ENCODE measurements at regions not wholly inside any gene's neighbourhood (a gene's known extent, or its start where the extent isn't known, plus 50 kb on each side); places are given as distances from the start of the nearest gene placed in this dataset.

DNA sequence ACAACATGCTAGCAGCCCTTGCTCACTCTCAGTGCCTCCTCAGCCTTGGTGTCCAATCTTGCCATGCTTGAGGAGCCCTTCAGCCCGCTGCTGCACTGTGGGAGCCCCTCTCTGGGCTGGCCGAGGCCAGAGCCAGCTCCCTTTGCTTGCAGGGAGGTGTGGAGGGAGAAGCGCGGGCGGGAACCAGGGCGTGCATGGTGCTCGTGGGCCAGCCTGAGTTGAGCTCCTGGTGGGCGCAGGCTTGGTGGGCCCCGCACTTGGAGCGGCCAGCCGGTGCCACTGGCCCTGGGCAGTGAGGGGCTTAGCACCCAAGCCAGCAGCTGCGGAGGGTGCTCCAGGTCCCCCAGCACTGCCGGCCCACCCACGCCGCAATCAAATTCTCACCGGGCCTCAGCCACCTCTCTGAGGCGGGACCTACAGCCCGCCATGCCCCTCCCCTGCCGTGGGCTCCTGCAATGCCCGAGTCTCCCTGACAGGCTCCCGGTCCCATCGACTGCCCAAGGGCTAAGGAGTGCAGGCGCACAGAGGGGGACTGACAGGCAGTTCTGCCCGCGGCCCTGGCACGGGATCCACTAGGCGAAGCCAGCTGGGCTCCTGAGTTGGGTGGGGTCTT, 333.5 kb downstream of the KCNN2 start:
- Histone ChIP-seq H3K4me2 (ENCODE audit: extremely low read depth, insufficient read depth, low read length) (no peak overlapping the region), H4K20me1 (ENCODE audit: control insufficient read depth, extremely low read depth, insufficient read depth, low read length) (no peaks in the 10 kb centered on the region), H3K27ac (ENCODE audit: insufficient read depth, low read length) (no peak overlapping the region), H3K36me3 (ENCODE audit: control insufficient read depth, insufficient read depth, low read length) (no peaks in the 10 kb centered on the region), H3K27me3 (ENCODE audit: control insufficient read depth, insufficient read depth, low read length) (no peaks in the 10 kb centered on the region), H2AFZ (ENCODE audit: low read length) (no peak overlapping the region), H3K9ac (ENCODE audit: insufficient read depth, low read length) (no peak overlapping the region), H3K79me2 (ENCODE audit: control insufficient read depth, insufficient read depth, low read length) (no peaks in the 10 kb centered on the region), H3K4me3 (replicated peaks in 1 of 4; ENCODE audit: control extremely low read depth in 1 of 4, insufficient read depth in 1 of 4, low read depth in 3 of 4, low read length in 4 of 4) (no peak overlapping the region), H3K4me1 (ENCODE audit: control insufficient read depth, extremely low read depth, insufficient read depth, low read length) (no peaks in the 10 kb centered on the region), H3K9me3 (ENCODE audit: control insufficient read depth, insufficient read depth, low read depth, low read length) (no peaks in the 10 kb centered on the region)
- no peak for DNase-seq (ENCODE audit: low read depth in 2 of 2)
- TF ChIP-seq, protein P1, sequence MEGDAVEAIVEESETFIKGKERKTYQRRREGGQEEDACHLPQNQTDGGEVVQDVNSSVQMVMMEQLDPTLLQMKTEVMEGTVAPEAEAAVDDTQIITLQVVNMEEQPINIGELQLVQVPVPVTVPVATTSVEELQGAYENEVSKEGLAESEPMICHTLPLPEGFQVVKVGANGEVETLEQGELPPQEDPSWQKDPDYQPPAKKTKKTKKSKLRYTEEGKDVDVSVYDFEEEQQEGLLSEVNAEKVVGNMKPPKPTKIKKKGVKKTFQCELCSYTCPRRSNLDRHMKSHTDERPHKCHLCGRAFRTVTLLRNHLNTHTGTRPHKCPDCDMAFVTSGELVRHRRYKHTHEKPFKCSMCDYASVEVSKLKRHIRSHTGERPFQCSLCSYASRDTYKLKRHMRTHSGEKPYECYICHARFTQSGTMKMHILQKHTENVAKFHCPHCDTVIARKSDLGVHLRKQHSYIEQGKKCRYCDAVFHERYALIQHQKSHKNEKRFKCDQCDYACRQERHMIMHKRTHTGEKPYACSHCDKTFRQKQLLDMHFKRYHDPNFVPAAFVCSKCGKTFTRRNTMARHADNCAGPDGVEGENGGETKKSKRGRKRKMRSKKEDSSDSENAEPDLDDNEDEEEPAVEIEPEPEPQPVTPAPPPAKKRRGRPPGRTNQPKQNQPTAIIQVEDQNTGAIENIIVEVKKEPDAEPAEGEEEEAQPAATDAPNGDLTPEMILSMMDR (conservative IDR thresholded peaks at IDR 0.05 in 1 of 2, IDR thresholded peaks at IDR 0.05 in 1 of 2; ENCODE audit: low read depth in 1 of 2, low read length in 2 of 2): no peak
- no peak for TF ChIP-seq EZH2 (IDR thresholded peaks at IDR 0.05; ENCODE audit: low read length, missing control alignments)

DNA sequence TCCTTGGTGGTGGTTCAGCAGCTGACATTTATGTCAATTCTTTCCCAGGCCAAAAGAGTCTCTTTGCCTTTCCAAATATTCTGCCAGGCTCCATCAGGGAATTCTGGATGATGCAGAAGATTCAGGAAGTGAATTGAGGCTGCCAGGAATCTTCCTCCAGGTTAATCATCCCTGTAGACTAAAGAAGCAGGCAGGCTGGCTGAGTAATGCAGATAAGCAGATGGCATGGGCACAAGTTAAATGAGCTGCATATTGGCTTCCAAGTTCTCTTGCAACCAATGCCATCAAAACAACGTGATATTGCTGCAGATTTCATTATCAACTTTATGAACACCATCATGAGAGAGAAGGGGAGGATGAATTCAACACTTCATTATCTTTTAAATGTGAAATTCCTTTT, 324.5 kb downstream of the KCNN2 start:
- no peak overlapping the region for H3K9ac ChIP-seq (ENCODE audit: insufficient read depth, low read length)
- no peak overlapping the region for H3K4me3 ChIP-seq (replicated peaks in 1 of 4; ENCODE audit: control extremely low read depth in 1 of 4, insufficient read depth in 1 of 4, low read depth in 3 of 4, low read length in 4 of 4)
- H2AFZ ChIP-seq (ENCODE audit: low read length): no peak overlapping the region
- H3K27me3 ChIP-seq (ENCODE audit: control insufficient read depth, insufficient read depth, low read length): no peaks in the 10 kb centered on the region
- H3K4me2 ChIP-seq (ENCODE audit: extremely low read depth, insufficient read depth, low read length): no peak overlapping the region
- TF ChIP-seq, protein P1 (conservative IDR thresholded peaks at IDR 0.05 in 1 of 2, IDR thresholded peaks at IDR 0.05 in 1 of 2; ENCODE audit: low read depth in 1 of 2, low read length in 2 of 2): no peak
- TF ChIP-seq EZH2 (IDR thresholded peaks at IDR 0.05; ENCODE audit: low read length, missing control alignments): no peak
- no peaks in the 10 kb centered on the region for H3K4me1 ChIP-seq (ENCODE audit: control insufficient read depth, extremely low read depth, insufficient read depth, low read length)
- no peaks in the 10 kb centered on the region for H4K20me1 ChIP-seq (ENCODE audit: control insufficient read depth, extremely low read depth, insufficient read depth, low read length)
- no peak for DNase-seq (ENCODE audit: low read depth in 2 of 2)
- H3K79me2 ChIP-seq (ENCODE audit: control insufficient read depth, insufficient read depth, low read length): no peaks in the 10 kb centered on the region
- no peak overlapping the region for H3K27ac ChIP-seq (ENCODE audit: insufficient read depth, low read length)
- H3K9me3 ChIP-seq (ENCODE audit: control insufficient read depth, insufficient read depth, low read depth, low read length): no peaks in the 10 kb centered on the region
- no peaks in the 10 kb centered on the region for H3K36me3 ChIP-seq (ENCODE audit: control insufficient read depth, insufficient read depth, low read length)

DNA sequence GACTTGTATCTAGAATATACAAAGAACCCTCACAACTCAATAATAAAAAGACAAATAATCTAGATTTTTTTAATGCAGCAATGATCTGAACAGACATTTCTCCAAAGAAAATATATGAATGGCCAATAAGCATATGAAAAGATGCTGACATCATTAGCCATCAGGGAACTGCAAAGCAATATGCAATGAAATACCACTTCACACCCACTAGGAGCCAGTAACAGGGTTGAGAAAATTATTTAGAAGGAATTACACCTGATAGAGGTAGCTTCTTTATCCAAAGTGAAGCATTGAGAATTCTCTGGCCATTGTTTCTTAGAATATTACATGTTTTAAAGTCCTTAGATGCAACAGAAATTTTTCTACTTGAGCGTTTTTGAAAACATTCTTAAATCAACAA, 316.9 kb downstream of the KCNN2 start:
- H3K4me1 ChIP-seq (ENCODE audit: control insufficient read depth, extremely low read depth, insufficient read depth, low read length): no peaks in the 10 kb centered on the region
- no peaks in the 10 kb centered on the region for H3K9me3 ChIP-seq (ENCODE audit: control insufficient read depth, insufficient read depth, low read depth, low read length)
- TF ChIP-seq, protein P1 (conservative IDR thresholded peaks at IDR 0.05 in 1 of 2, IDR thresholded peaks at IDR 0.05 in 1 of 2; ENCODE audit: low read depth in 1 of 2, low read length in 2 of 2): no peak
- TF ChIP-seq EZH2 (IDR thresholded peaks at IDR 0.05; ENCODE audit: low read length, missing control alignments): no peak
- H3K27me3 ChIP-seq (ENCODE audit: control insufficient read depth, insufficient read depth, low read length): no peaks in the 10 kb centered on the region
- no peak overlapping the region for H3K4me2 ChIP-seq (ENCODE audit: extremely low read depth, insufficient read depth, low read length)
- no peak overlapping the region for H3K27ac ChIP-seq (ENCODE audit: insufficient read depth, low read length)
- no peak for DNase-seq (ENCODE audit: low read depth in 2 of 2)
- H3K4me3 ChIP-seq (replicated peaks in 1 of 4; ENCODE audit: control extremely low read depth in 1 of 4, insufficient read depth in 1 of 4, low read depth in 3 of 4, low read length in 4 of 4): no peak overlapping the region
- H4K20me1 ChIP-seq (ENCODE audit: control insufficient read depth, extremely low read depth, insufficient read depth, low read length): no peaks in the 10 kb centered on the region
- no peaks in the 10 kb centered on the region for H3K79me2 ChIP-seq (ENCODE audit: control insufficient read depth, insufficient read depth, low read length)
- H2AFZ ChIP-seq (ENCODE audit: low read length): no peak overlapping the region
- H3K9ac ChIP-seq (ENCODE audit: insufficient read depth, low read length): no peak overlapping the region
- no peaks in the 10 kb centered on the region for H3K36me3 ChIP-seq (ENCODE audit: control insufficient read depth, insufficient read depth, low read length)

All from fibroblast of lung (primary cell).